HG03442 (cell line): ENCODE measurements at regions not wholly inside any gene's neighbourhood (a gene's known extent, or its start where the extent isn't known, plus 50 kb on each side); places are given as distances from the start of the nearest gene placed in this dataset.

Experiments used
- ATAC-seq: cut with Tn5 transposase; IDR thresholded peaks from one replicate; pipeline ENCODE4 v1.9.1; 2021; ENCODE audit warnings: mild to moderate bottlenecking, moderate library complexity; ENCODE audit not compliant: unreplicated experiment

GRCh38 chr13:109645831-109646230, 140.6 kb downstream of the IRS2 start:
- no peak for ATAC-seq

DNA sequence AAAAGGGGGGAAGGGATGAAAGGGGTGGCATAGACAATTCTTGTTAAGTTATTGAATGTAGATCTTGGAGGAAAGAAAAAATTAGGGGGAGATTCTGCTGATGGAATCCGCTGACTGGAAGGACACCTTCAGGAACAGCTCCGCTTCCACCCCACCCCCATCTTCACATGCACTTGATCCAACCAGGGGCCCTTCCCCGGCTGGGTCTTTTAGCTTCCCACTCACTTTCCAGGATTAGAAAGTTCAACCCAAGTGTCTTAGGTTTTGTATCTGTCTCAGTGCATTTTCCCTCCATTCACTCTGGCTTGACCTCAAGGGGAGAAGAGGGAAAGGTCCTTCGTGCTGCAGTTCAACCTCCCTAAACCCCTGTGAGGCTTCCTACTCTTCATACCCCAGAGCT, 141.4 kb downstream of the IRS2 start:
- no peak for ATAC-seq

- ATAC-seq, result no peak
Measured at GRCh38 chr13:109644069-109644750, 142.2 kb downstream of the IRS2 start.

DNA sequence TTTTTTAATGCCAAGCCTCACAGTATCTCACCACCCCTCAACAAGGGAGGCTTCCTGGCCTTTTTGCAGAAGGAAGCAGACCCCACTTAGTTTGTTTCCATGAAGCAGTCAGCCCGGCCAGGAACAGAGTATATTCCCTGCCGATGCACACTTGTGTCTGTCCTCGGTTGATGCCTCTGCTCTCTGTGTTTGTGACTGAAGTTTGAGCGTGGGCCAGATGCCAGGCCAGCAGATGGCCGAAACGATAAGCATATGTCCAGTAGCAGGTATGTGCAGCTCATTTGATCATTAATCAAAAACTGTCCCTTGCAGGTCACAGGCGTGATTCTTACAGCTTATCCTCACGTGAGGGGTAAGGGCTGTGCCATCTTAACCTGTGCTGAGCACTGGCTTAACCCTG, 144.0 kb downstream of the IRS2 start:
- ATAC-seq, result no peak

- ATAC-seq, result no peak
Measured at GRCh38 chr13:109636736-109637135, 149.6 kb downstream of the IRS2 start.

GRCh38 chr13:109631069-109631468, 155.3 kb downstream of the IRS2 start:
- ATAC-seq, result no peak

DNA sequence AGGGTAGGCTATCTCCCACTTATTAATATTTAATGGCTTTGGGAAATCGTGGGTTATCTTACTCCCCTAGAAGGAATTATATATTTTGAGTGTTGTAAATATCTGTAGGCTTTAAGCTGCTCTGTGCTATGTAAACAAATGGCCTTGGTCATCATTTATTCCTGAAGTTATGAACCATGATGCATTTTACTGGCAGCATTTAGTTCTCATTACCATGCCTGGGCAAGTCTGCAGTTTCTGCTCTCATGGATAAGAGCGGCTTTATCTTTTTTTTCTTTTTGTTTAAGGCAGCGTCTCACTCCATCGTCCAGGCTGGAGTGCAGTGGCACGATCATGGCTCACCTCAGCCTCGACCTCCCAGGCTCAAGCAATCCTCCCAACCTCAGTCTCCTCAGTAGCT, 156.1 kb downstream of the IRS2 start:
- ATAC-seq, result no peak

DNA sequence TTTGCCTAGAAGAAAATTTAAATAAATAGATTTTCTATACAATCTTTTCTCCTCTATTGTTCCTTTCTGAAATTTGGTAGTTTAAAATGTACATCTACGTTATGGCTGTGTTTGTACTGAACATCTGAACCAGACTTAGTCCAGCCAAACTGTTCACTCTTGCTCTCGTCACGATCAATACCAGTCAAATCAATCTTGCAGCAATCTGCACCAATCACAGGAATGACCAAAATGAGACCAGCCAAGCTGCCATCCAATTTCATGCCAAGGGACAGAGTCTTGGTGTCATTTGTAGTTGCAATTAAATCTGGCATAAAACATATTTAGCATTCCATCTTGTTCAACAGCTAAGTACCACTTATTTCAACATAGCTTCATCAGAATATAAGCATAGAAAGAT, 156.6 kb downstream of the IRS2 start:
- no peak for ATAC-seq

- ATAC-seq, result no peak
Measured at GRCh38 chr13:109628251-109628699, 158.1 kb downstream of the IRS2 start.

DNA sequence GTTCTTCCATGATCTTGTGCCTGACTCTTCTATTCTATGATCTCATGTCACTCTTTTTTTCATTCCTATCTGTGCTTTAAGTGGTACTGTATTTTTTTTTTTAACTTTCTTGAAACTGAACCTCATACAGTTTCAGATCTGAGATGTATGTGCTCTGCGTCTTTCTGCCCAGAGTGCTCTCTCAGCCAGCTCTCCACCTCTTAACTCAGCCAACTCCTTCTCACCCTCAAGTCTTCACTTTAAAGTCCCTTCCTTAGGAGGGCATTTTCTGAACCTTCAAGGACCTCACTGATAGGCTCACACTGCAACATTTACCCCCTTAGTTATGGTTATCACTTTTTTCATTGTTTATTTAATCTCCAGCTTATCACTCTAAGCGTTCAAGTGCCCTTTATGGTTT, 158.7 kb downstream of the IRS2 start:
- no peak for ATAC-seq

DNA sequence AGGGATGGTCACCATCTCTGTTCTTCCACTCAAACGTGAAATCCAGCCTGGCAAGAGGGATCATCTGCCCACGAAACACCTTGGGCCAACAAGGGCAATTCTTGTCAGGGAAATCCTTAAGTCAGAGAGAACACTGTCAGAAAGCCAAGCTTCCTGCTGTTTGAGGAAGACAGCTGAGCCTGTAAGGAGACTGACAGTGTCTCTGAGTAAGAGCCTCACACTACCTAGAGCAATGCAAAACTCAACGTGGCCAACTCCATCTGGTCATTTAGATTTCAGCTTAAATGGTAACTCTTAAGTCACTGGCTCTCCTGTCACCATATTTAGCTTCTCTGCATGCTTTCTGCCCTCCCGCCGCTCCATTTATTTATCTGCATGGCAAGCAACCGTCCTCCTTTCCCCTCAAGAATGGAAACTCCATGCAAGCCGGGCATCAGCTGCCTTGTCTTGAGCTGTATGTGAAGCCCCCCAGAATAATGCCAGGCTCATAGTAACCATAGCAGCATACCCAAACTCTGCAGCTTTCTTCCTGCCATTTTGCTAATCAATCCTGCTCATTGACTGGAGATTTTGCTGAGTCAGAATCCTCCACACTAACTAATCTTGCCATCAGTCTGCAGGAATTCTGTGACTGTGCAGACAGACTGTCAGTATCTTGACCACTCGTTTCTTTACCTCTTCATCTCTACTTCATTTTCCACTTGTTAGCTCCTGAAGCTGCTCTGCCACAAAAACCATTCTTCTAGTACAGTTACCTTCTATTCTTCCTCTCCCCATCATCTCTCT, 159.8 kb downstream of the IRS2 start:
- ATAC-seq, result no peak

DNA sequence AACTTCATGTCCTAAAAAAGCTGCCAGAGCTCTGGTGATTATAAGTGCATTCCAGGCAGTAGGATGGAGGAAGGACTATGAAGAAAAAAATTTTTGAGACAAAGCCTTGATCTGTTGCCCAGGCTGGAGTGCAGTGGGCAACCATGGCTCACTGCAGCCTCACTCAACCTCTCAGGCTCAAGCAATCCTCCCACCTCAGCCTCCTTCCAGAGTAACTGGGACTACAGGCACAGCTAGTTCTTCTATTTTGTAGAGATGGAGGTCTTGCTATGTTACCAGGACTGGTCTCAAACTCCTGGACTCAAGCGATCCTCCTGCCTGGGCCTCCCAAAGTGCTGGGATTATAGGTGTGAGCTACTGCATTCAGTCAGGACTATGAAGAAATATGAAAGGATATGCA, 161.2 kb downstream of the IRS2 start:
- no peak for ATAC-seq

- no peak for ATAC-seq
Measured at GRCh38 chr13:109622006-109622405, 164.4 kb downstream of the IRS2 start.

GRCh38 chr13:109615721-109616420, 170.5 kb downstream of the IRS2 start:
- no peak for ATAC-seq

DNA sequence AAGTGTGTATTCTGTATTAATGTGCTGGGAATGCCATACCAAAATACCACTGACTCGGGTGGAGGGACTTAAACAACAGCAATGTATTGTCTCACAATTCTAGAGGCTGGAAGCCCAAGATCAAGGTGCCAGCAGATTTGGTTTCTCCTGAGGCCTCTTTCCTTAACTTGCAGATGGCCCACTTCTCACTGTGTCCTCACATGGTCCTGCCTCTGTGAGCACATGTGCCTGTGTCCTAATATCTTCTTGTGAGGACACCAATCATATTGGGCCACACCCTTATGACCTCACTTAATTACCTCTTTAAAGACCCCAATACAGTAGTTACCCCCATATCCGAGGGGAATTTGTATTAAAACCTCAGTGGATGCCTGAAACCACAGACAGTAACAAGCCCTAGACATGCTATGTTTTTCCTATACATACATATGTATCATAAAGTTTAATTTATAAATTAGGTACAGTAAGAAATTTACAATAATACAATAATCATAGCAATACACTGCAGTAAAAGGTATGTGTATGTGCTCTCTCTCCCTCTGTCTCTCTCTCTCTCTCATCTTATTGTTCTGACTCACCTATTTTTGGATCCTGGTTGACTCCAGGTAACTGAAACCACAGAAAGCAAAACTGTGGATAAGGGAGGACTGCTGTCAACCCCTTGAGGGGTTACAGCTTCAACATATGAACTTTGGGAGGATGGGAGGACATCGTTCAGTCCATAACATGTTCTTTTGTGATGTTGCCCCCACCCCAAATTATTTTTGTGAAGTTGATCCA, 174.3 kb downstream of the IRS2 start:
- no peak for ATAC-seq

GRCh38 chr13:109610517-109610916, 175.9 kb downstream of the IRS2 start:
- ATAC-seq, result no peak

- no peak for ATAC-seq
Measured at GRCh38 chr13:109608503-109608902, 177.9 kb downstream of the IRS2 start.

DNA sequence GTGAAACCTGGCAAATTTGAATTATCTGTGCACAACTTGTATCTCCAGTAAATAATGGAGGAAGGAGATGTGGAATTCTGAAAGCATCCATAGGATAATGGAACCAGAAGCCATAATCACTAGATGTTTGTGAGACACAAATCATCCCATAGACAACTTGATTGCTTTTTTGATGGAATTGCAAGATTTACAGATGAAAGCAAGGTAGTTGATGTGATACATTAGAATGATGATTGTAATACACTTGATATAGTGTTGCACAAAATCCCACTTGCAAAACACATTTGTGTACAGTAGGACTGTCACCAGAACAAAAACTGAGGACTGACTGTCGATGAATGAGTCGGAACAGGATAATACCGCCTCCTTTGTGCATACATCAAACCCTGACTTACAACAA, 178.3 kb downstream of the IRS2 start:
- ATAC-seq, result no peak

DNA sequence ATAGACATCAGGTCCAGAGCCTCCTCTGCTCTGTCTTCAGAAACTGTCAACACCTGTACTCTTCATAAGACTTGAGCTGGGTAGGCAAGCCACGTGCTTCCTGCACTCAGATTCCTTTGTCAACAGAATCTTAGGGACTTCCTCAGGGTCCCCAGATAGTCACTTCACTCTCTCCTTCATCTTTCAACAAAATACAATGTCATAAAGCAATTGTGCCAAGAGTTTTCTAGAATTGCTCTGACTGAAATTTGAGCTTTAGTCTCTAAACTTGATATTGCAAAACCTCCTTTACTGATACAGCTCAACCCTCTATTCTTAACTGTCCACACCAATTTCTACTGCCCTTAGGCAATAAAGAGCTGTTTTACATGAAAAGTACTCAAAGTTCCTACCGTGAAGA, 179.9 kb downstream of the IRS2 start:
- ATAC-seq, result no peak

DNA sequence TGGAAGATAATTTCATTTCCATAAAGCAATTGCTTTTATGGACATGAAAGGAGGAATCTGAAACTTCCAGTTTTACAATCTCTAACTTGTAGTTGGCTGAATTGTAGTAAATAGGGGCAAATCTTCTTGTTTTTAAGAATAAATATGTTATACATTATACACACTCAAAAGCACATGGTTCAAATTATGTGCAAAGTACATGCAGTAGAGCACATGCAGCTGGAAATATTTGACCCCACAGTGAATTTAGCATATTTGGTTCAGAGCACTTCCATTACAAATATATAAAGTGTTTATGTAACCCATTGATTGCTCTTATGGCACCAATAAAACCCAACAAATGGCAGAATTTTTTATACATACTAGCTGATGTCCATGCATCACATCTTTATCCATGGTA, 180.5 kb downstream of the IRS2 start:
- ATAC-seq, result no peak

DNA sequence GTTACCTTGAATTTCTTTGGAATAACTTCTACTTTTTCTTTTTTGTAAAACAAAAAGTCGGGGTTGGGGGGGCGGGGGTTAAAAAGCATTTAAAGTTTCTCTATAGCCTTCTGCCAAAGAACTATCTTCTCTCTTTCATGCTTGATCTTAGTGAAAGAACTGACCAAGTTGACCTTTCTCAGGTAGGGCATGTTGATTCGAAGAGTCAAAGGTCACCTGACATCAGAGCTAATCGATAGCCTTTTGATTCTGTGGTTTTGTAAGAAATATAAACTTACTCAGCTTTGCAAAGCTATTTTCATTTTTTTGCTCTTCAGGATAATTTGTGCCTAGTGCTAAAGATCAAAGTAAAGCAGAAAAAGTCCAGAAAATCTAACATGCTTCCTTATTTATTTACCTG, 181.5 kb downstream of the IRS2 start:
- no peak for ATAC-seq
